ENCODE measurements at regions not wholly inside any gene's neighbourhood (a gene's known extent, or its start where the extent isn't known, plus 50 kb on each side); places are given as distances from the start of the nearest gene placed in this dataset.

- no peak for TF ChIP-seq POLR2AphosphoS5 (IDR thresholded peaks at IDR 0.05; ENCODE audit: low read depth, low read length)
- no peak for TF ChIP-seq REST (IDR thresholded peaks at IDR 0.05; ENCODE audit: insufficient read depth in 1 of 2, low read depth in 2 of 2, low read length in 2 of 2)
Measured at GRCh38 chr4:124883632-124884031, 171.1 kb upstream of the ANKRD50 start.
